IPS-18a (cell line): ENCODE measurements at regions not wholly inside any gene's neighbourhood (a gene's known extent, or its start where the extent isn't known, plus 50 kb on each side); places are given as distances from the start of the nearest gene placed in this dataset.

Experiments
- H3K27ac ChIP-seq: one replicate; pipeline ENCODE4 v1.5.1; 2013; ENCODE audit warnings: low read length
- H3K27me3 ChIP-seq: one replicate; pipeline ENCODE4 v1.6.1; 2013; ENCODE audit warnings: mild to moderate bottlenecking, low read length; ENCODE audit not compliant: control insufficient read depth, insufficient read depth
- H3K36me3 ChIP-seq: one replicate; pipeline ENCODE4 v1.6.1; 2013; ENCODE audit warnings: low read depth, low read length; ENCODE audit not compliant: control insufficient read depth
- H3K4me1 ChIP-seq: one replicate; pipeline ENCODE4 v1.6.1; 2013; ENCODE audit warnings: low read depth, low read length; ENCODE audit not compliant: control insufficient read depth
- H3K4me3 ChIP-seq: one replicate; pipeline ENCODE4 v1.5.1; 2013; ENCODE audit warnings: low read length
- H3K9ac ChIP-seq: one replicate; pipeline ENCODE4 v1.6.1; 2013; ENCODE audit warnings: mild to moderate bottlenecking, low read length, moderate library complexity
- H3K9me3 ChIP-seq: one replicate; pipeline ENCODE4 v1.6.1; 2013; ENCODE audit warnings: low read depth, low read length; ENCODE audit not compliant: control insufficient read depth

- Histone ChIP-seq H3K4me1 (no peaks in the 10 kb centered on the region), H3K36me3 (no peaks in the 10 kb centered on the region), H3K9ac (no peak overlapping the region), H3K27ac (no peak overlapping the region), H3K27me3 (no peaks in the 10 kb centered on the region), H3K9me3 (no peaks in the 10 kb centered on the region), H3K4me3 (no peak overlapping the region)
Observed at GRCh38 chr2:217535957-217536708, 466.7 kb downstream of the TNS1 start.

GRCh38 chr2:217530392-217531090 is 472.3 kb downstream of the TNS1 start:
- H3K4me1 ChIP-seq, result no peaks in the 10 kb centered on the region

GRCh38 chr2:217529271-217529670 is 473.5 kb downstream of the TNS1 start:
- Histone ChIP-seq H3K9me3 (no peaks in the 10 kb centered on the region), H3K36me3 (no peaks in the 10 kb centered on the region), H3K9ac (no peak overlapping the region), H3K4me1 (no peaks in the 10 kb centered on the region), H3K27ac (no peak overlapping the region), H3K4me3 (no peak overlapping the region), H3K27me3 (no peaks in the 10 kb centered on the region)

More at GRCh38 chr2:217530392-217531090, 472.3 kb downstream of the TNS1 start:
- H3K36me3 ChIP-seq, result no peaks in the 10 kb centered on the region
- no peak overlapping the region for H3K4me3 ChIP-seq
- no peaks in the 10 kb centered on the region for H3K9me3 ChIP-seq
- H3K9ac ChIP-seq, result no peak overlapping the region
- no peak overlapping the region for H3K27ac ChIP-seq
- no peaks in the 10 kb centered on the region for H3K27me3 ChIP-seq

- no peak overlapping the region for H3K4me3 ChIP-seq
- H3K4me1 ChIP-seq, result no peaks in the 10 kb centered on the region
- H3K9ac ChIP-seq, result no peak overlapping the region
- no peaks in the 10 kb centered on the region for H3K9me3 ChIP-seq
- no peaks in the 10 kb centered on the region for H3K36me3 ChIP-seq
- no peak overlapping the region for H3K27ac ChIP-seq
- H3K27me3 ChIP-seq, result no peaks in the 10 kb centered on the region
Observed at GRCh38 chr2:217527590-217528202, 475.1 kb downstream of the TNS1 start.

- Histone ChIP-seq H3K9me3 (no peaks in the 10 kb centered on the region), H3K4me1 (no peaks in the 10 kb centered on the region), H3K27me3 (no peaks in the 10 kb centered on the region), H3K4me3 (no peak overlapping the region), H3K27ac (no peak overlapping the region), H3K36me3 (no peaks in the 10 kb centered on the region), H3K9ac (no peak overlapping the region)
Observed at GRCh38 chr2:217525076-217525475, 477.7 kb downstream of the TNS1 start.

GRCh38 chr2:217523286-217523685 is 479.5 kb downstream of the TNS1 start:
- Histone ChIP-seq H3K27ac (no peak overlapping the region), H3K4me1 (no peaks in the 10 kb centered on the region), H3K9ac (no peak overlapping the region), H3K36me3 (no peaks in the 10 kb centered on the region), H3K9me3 (no peaks in the 10 kb centered on the region), H3K4me3 (no peak overlapping the region), H3K27me3 (no peaks in the 10 kb centered on the region)

- H3K27ac ChIP-seq, result no peak overlapping the region
- H3K4me3 ChIP-seq, result no peak overlapping the region
- H3K36me3 ChIP-seq, result no peaks in the 10 kb centered on the region
- no peak overlapping the region for H3K9ac ChIP-seq
- H3K4me1 ChIP-seq, result no peaks in the 10 kb centered on the region
- no peaks in the 10 kb centered on the region for H3K9me3 ChIP-seq
- H3K27me3 ChIP-seq, result no peaks in the 10 kb centered on the region
Observed at GRCh38 chr2:217521820-217522219, 481.0 kb downstream of the TNS1 start.

- no peaks in the 10 kb centered on the region for H3K27me3 ChIP-seq
- no peak overlapping the region for H3K4me3 ChIP-seq
- H3K9ac ChIP-seq, result no peak overlapping the region
- H3K36me3 ChIP-seq, result no peaks in the 10 kb centered on the region
- no peaks in the 10 kb centered on the region for H3K4me1 ChIP-seq
- no peak overlapping the region for H3K27ac ChIP-seq
- no peaks in the 10 kb centered on the region for H3K9me3 ChIP-seq
Observed at GRCh38 chr2:217520356-217521010, 482.3 kb downstream of the TNS1 start.

DNA sequence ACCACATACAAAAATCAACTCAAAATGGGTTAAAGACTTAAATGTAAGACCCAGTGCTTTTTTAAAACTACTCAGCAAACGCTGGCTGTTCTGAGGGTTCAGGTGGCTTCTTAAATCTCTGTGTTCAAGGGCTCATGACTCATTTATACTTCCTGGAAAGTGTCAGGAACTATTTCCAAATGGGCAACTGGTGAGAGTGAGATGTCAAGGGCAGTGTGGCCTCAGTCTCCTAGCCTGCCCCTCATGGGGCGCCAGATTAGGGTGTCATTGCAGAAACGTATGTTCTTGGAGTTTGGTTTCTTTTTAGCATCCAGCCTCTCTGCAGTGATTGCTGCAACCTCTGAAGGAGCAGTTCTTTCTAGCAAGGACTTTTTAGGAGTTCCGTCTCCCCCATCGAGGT is 485.4 kb downstream of the TNS1 start:
- H3K9ac ChIP-seq, result no peak overlapping the region
- H3K4me1 ChIP-seq, result no peaks in the 10 kb centered on the region
- H3K9me3 ChIP-seq, result no peaks in the 10 kb centered on the region
- H3K36me3 ChIP-seq, result no peaks in the 10 kb centered on the region
- no peak overlapping the region for H3K27ac ChIP-seq
- no peaks in the 10 kb centered on the region for H3K27me3 ChIP-seq
- no peak overlapping the region for H3K4me3 ChIP-seq

DNA sequence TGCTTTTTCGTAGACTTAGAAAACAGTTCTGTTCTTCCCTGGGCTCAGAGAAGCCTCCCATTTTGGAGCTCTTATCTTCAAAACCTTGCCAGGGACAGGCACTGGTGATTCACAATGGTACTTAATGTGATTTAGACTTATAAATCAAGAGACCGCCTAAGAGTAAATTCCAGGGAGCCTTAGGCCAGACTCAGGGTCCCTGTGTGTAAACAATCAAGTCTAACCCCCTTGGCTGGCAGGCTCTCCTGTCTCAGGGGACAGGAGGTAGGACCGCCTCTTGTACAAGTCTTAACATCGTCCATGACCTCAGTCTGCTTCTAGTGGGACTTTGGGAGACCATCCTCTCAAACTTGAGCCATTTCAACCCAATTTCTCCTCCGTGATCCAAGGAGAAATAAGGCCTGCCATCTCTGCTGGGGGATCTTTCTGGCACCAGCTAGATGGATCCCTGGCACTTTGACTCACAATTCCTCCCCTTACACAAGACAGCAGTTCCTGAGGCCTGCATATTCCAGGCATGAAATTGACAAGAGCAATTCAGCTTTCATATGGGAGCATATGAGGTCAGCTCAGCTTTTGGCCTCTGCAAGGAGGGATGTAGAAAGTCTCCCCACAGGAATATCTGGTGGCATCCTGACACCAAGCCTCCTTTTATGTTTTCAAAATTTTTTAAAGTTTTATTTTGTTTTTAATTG is 487.0 kb downstream of the TNS1 start:
- Histone ChIP-seq H3K27me3 (no peaks in the 10 kb centered on the region), H3K27ac (no peak overlapping the region), H3K9me3 (no peaks in the 10 kb centered on the region), H3K4me1 (no peaks in the 10 kb centered on the region), H3K9ac (no peak overlapping the region), H3K36me3 (no peaks in the 10 kb centered on the region), H3K4me3 (no peak overlapping the region)

DNA sequence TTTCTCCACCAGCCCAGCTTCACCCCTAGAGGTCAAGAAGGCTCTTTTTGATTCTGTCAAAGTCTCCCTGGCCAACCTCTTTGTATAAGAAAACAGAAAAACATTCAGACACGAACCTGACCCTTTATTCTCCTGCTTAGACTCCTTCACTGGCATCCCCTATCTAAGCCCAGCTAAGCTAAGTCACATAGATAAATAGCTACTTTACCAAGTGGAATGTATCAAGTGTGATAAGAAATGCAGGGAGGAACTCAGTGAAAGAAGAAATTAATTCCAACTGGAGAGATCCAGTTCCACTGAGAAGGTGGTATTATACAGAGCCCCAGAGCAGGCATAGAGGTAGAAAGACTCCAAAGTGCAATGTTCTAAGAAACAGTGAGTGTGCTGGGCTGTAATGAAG is 489.5 kb downstream of the TNS1 start:
- Histone ChIP-seq H3K4me3 (no peak overlapping the region), H3K36me3 (no peaks in the 10 kb centered on the region), H3K9me3 (no peaks in the 10 kb centered on the region), H3K27ac (no peak overlapping the region), H3K9ac (no peak overlapping the region), H3K4me1 (no peaks in the 10 kb centered on the region), H3K27me3 (no peaks in the 10 kb centered on the region)
